ENCODE measurements at regions not wholly inside any gene's neighbourhood (a gene's known extent, or its start where the extent isn't known, plus 50 kb on each side); places are given as distances from the start of the nearest gene placed in this dataset.

DNA sequence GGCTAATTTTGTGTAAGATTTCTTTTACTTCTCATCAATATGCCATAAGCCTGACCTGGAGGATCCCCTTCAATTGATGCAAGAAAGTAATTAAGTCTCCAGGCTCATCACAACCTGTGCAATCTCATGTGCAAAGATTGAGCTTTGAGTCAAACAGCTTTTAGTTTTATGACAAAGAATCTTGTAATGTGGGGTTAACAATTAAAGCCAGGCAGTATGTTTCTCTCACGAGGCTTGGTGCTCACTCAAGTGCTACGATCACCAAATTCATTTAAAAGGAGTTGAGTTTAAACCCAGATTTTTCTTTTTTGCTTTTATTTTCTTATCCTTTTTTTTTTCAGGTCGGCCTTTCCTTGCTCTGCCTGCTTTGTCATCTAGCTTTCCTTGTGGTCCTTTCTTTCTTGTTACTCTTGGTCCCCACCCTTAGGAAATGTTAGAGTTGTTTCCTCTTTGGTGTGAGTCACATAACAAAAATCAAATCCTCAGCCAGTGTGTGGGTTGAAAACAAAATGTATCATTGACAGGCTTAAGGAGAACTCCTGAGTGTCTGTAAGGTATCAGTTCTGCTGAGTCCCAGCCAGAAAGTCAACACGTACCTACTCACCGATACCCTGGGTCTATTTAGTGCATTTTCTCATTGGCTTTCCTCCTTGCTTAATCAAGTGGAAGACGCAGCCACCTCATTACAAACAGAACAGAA lies 1037.2 kb downstream of the ADGRL2 start:
- Histone ChIP-seq H3K27me3 (ENCODE audit: insufficient read depth, poor library complexity, severe bottlenecking) (no peaks in the 10 kb centered on the region), H3K4me3 (ENCODE audit: severe bottlenecking) (no peak overlapping the region), H3K27ac (ENCODE audit: poor library complexity, severe bottlenecking) (no peak overlapping the region), H3K4me1 (ENCODE audit: insufficient read depth, poor library complexity, severe bottlenecking) (no peaks in the 10 kb centered on the region), H3K36me3 (ENCODE audit: low read depth) (no peaks in the 10 kb centered on the region), H3K9me3 (ENCODE audit: severe bottlenecking) (no peaks in the 10 kb centered on the region)
- no peak for DNase-seq (ENCODE audit: low spot score)
- no peak for ATAC-seq (ENCODE audit: low read depth)
- TF ChIP-seq, protein P1, sequence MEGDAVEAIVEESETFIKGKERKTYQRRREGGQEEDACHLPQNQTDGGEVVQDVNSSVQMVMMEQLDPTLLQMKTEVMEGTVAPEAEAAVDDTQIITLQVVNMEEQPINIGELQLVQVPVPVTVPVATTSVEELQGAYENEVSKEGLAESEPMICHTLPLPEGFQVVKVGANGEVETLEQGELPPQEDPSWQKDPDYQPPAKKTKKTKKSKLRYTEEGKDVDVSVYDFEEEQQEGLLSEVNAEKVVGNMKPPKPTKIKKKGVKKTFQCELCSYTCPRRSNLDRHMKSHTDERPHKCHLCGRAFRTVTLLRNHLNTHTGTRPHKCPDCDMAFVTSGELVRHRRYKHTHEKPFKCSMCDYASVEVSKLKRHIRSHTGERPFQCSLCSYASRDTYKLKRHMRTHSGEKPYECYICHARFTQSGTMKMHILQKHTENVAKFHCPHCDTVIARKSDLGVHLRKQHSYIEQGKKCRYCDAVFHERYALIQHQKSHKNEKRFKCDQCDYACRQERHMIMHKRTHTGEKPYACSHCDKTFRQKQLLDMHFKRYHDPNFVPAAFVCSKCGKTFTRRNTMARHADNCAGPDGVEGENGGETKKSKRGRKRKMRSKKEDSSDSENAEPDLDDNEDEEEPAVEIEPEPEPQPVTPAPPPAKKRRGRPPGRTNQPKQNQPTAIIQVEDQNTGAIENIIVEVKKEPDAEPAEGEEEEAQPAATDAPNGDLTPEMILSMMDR (IDR thresholded peaks at IDR 0.05; ENCODE audit: poor library complexity, severe bottlenecking): no peak

DNA sequence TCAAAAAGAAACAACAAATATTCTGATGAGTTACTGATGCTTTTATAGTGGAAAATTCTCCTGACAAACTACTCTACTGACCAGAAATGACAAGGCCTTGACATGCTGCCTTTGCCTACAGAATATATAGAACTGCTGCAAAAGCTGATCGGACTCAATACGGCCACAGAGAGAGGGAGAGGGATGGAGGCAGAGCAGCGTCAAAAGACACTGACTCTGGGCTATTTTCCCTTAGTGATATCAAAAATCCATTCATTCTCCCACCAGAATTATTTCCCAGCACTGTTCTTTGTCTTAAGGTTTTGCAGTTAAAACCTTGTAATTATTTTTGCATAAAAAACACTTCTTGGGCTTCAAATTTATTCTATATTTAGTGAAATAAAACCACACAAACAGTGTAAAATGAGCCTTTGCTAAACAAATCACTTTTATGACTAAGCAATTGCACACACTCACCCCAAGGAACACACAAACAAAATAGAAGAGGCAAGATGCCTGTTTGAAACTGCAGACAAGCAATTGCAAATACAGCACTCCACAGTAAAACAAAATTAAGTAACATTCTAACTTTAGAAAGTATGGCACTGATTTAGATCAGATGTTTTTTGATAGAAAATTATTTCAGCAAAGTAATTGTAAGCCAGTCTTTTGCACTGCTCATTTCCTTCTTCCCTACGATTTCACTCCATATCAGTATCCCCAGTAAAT lies 1036.4 kb downstream of the ADGRL2 start:
- no peaks in the 10 kb centered on the region for H3K36me3 ChIP-seq (ENCODE audit: low read depth)
- ATAC-seq (ENCODE audit: low read depth) (no peak), DNase-seq (ENCODE audit: low spot score) (no peak)
- TF ChIP-seq, protein P1 (IDR thresholded peaks at IDR 0.05; ENCODE audit: poor library complexity, severe bottlenecking): no peak
- H3K4me1 ChIP-seq (ENCODE audit: insufficient read depth, poor library complexity, severe bottlenecking): no peaks in the 10 kb centered on the region
- no peak overlapping the region for H3K27ac ChIP-seq (ENCODE audit: poor library complexity, severe bottlenecking)
- H3K9me3 ChIP-seq (ENCODE audit: severe bottlenecking): no peaks in the 10 kb centered on the region
- H3K4me3 ChIP-seq (ENCODE audit: severe bottlenecking): no peak overlapping the region
- no peaks in the 10 kb centered on the region for H3K27me3 ChIP-seq (ENCODE audit: insufficient read depth, poor library complexity, severe bottlenecking)

DNA sequence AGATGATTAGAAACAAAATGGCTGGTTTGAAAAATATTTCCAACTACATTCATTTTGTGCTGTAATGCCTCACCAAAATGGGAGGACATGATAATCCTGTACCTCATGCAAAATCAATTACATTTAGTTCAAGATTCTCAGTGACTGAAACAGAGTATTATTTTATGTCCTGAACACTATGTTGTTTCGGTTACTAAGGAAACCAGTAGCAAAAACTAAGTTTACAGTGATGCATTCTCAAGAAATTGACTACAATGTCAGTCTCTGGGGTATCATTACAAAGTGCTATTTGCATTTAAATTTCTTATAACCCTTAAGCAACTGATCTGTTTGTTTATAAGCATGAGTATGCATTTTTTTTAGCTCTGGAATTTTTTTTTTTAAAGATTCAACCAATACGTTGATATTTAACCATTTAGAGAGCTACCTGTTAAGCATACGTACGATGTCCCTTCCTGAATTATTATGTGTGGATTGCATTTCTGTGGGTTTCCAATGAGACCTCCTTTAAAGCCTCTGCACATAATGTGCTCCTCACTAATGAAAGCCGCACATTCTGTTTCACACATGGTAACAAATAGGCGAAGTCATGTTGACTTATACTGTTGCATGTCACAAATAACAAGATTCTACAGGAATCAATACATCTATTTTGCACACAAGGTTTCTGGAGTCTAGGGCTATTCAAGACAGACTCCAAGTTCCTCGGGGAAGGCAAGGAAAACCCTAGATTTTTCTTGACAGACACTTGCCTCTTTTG lies 1035.7 kb downstream of the ADGRL2 start:
- no peak for DNase-seq (ENCODE audit: low spot score)
- ATAC-seq (ENCODE audit: low read depth): no peak
- H3K27ac ChIP-seq (ENCODE audit: poor library complexity, severe bottlenecking): no peak overlapping the region
- no peaks in the 10 kb centered on the region for H3K27me3 ChIP-seq (ENCODE audit: insufficient read depth, poor library complexity, severe bottlenecking)
- no peaks in the 10 kb centered on the region for H3K4me1 ChIP-seq (ENCODE audit: insufficient read depth, poor library complexity, severe bottlenecking)
- H3K9me3 ChIP-seq (ENCODE audit: severe bottlenecking): no peaks in the 10 kb centered on the region
- no peak overlapping the region for H3K4me3 ChIP-seq (ENCODE audit: severe bottlenecking)
- H3K36me3 ChIP-seq (ENCODE audit: low read depth): no peaks in the 10 kb centered on the region
- TF ChIP-seq, protein P1 (IDR thresholded peaks at IDR 0.05; ENCODE audit: poor library complexity, severe bottlenecking): no peak

DNA sequence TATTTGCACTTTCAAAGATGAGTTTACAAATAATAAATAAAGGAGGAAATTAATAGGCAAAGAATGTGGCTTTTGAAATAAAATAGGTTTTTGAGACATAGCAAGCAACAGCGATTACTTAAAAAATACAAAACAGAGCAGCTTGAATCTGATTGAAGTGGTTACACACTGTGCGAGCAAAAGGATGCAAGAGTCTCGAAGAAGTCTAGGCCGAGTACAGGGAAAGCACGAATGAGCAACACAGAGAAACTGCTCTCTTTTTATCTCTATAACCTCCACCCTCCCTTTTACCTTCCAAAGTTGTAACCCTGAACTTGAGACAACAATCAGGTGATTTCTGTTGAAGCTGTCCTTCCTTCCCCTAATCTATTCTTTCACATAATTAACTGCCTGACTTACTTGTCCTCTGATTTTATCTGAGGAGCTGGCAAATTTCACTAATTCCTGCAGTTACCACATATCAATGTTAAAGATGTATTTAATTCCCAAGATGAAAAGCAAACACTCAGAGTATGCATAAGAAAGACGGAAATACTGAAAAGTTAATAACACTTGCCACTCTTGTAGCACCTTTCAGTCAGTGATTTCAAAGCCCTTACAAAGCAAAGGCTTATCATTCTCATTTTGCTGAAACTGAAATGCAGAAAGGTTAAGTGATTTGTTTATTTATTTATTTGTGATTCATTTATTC lies 1030.1 kb downstream of the ADGRL2 start:
- Histone ChIP-seq H3K4me3 (ENCODE audit: severe bottlenecking) (no peak overlapping the region), H3K9me3 (ENCODE audit: severe bottlenecking) (no peaks in the 10 kb centered on the region), H3K4me1 (ENCODE audit: insufficient read depth, poor library complexity, severe bottlenecking) (no peaks in the 10 kb centered on the region), H3K27me3 (ENCODE audit: insufficient read depth, poor library complexity, severe bottlenecking) (no peaks in the 10 kb centered on the region), H3K36me3 (ENCODE audit: low read depth) (no peaks in the 10 kb centered on the region), H3K27ac (ENCODE audit: poor library complexity, severe bottlenecking) (no peak overlapping the region)
- no peak for DNase-seq (ENCODE audit: low spot score)
- TF ChIP-seq, protein P1 (IDR thresholded peaks at IDR 0.05; ENCODE audit: poor library complexity, severe bottlenecking): no peak
- no peak for ATAC-seq (ENCODE audit: low read depth)
